Germinal center (tissue), 1 donor: ENCODE measurements at regions not wholly inside any gene's neighbourhood (a gene's known extent, or its start where the extent isn't known, plus 50 kb on each side); places are given as distances from the start of the nearest gene placed in this dataset.

ENCODE experiments used
- DNase-seq: peaks from one replicate; pipeline ENCODE4 v3.0.0; 2012; ENCODE audit warnings: mixed read lengths, low spot score

- no peak for DNase-seq
Observed at GRCh38 chr6:62670490-62671223, 384.6 kb upstream of the KHDRBS2 start.

- no peak for DNase-seq
Observed at GRCh38 chr6:62669831-62670230, 383.8 kb upstream of the KHDRBS2 start.

GRCh38 chr6:62652692-62653328 is 366.8 kb upstream of the KHDRBS2 start:
- no peak for DNase-seq

GRCh38 chr6:62645274-62645673 is 359.2 kb upstream of the KHDRBS2 start:
- DNase-seq = no peak

- DNase-seq = no peak
Observed at GRCh38 chr6:62640749-62641148, 354.7 kb upstream of the KHDRBS2 start.

GRCh38 chr6:62626661-62627060 is 340.6 kb upstream of the KHDRBS2 start:
- no peak for DNase-seq

GRCh38 chr6:62623846-62624532 is 338.0 kb upstream of the KHDRBS2 start:
- DNase-seq = no peak

GRCh38 chr6:62615366-62616015 is 329.5 kb upstream of the KHDRBS2 start:
- no peak for DNase-seq

GRCh38 chr6:62614442-62614841 is 328.4 kb upstream of the KHDRBS2 start:
- DNase-seq = no peak

GRCh38 chr6:62613928-62614327 is 327.9 kb upstream of the KHDRBS2 start:
- DNase-seq = no peak

GRCh38 chr6:62612471-62612870 is 326.4 kb upstream of the KHDRBS2 start:
- DNase-seq = no peak

GRCh38 chr6:62570372-62570771 is 284.3 kb upstream of the KHDRBS2 start:
- DNase-seq = no peak

- no peak for DNase-seq
Observed at GRCh38 chr6:62541502-62541901, 255.5 kb upstream of the KHDRBS2 start.

GRCh38 chr6:62530985-62531384 is 245.0 kb upstream of the KHDRBS2 start:
- no peak for DNase-seq

GRCh38 chr6:62528894-62529526 is 243.0 kb upstream of the KHDRBS2 start:
- no peak for DNase-seq

- DNase-seq = no peak
Observed at GRCh38 chr6:62523630-62524029, 237.6 kb upstream of the KHDRBS2 start.

GRCh38 chr6:62519574-62519973 is 233.5 kb upstream of the KHDRBS2 start:
- DNase-seq = no peak

GRCh38 chr6:62516291-62517141 is 230.5 kb upstream of the KHDRBS2 start:
- DNase-seq = peak; percentile 2

- DNase-seq = no peak
Observed at GRCh38 chr6:62492192-62492822, 206.3 kb upstream of the KHDRBS2 start.

GRCh38 chr6:62480544-62480943 is 194.5 kb upstream of the KHDRBS2 start:
- no peak for DNase-seq
